Endodermal cell (in vitro differentiated cells): ENCODE measurements at regions not wholly inside any gene's neighbourhood (a gene's known extent, or its start where the extent isn't known, plus 50 kb on each side); places are given as distances from the start of the nearest gene placed in this dataset.
A peak's percentile ranks its signal among the peaks of the same experiment; 100 is the strongest.
"Not testable (repeated sequence)": the region's sequence is repeated elsewhere in the genome, so short reads cannot be mapped to it uniquely, and the experiment has no call there.

Source experiments
- DNase-seq: peaks from one replicate; pipeline ENCODE4 v3.0.0-alpha.2; 2017
- H3K27ac ChIP-seq: 2 replicates; pipeline ENCODE4 v1.5.1; 2013; ENCODE audit warnings: mild to moderate bottlenecking, low read depth, low read length, moderate library complexity
- H3K27me3 ChIP-seq: 2 replicates; pipeline ENCODE4 v1.6.1; 2013; ENCODE audit warnings: mild to moderate bottlenecking, low read length, moderate library complexity; ENCODE audit not compliant: insufficient read depth, control insufficient read depth, poor library complexity, severe bottlenecking
- H3K36me3 ChIP-seq: 2 replicates; pipeline ENCODE4 v1.7.0; 2013; ENCODE audit warnings: mild to moderate bottlenecking, low read length, moderate library complexity; ENCODE audit not compliant: control insufficient read depth, insufficient read depth
- H3K4me1 ChIP-seq: one replicate; pipeline ENCODE4 v1.7.0; 2013; ENCODE audit warnings: low read length; ENCODE audit not compliant: control insufficient read depth, insufficient read depth
- H3K4me3 ChIP-seq: 2 replicates; pipeline ENCODE4 v1.5.1; 2013; ENCODE audit warnings: mild to moderate bottlenecking, low read length, moderate library complexity
- H3K9ac ChIP-seq: 2 replicates; pipeline ENCODE4 v1.6.1; 2013; ENCODE audit warnings: mild to moderate bottlenecking, low read length, moderate library complexity; ENCODE audit not compliant: poor library complexity, severe bottlenecking; ENCODE audit errors: extremely low read depth
- H3K9me3 ChIP-seq: 2 replicates; pipeline ENCODE4 v1.6.1; 2013; ENCODE audit warnings: mild to moderate bottlenecking, low read length, moderate library complexity; ENCODE audit not compliant: control insufficient read depth
- H3K27ac Mint-ChIP-seq: 2 replicates; pipeline ENCODE4 v1.8.0; 2020; ENCODE audit warnings: mixed read lengths
- H3K27me3 Mint-ChIP-seq: 2 replicates; pipeline ENCODE4 v1.8.0; 2021; ENCODE audit warnings: mild to moderate bottlenecking, mixed read lengths; ENCODE audit not compliant: insufficient read depth
- H3K36me3 Mint-ChIP-seq: 2 replicates; pipeline ENCODE4 v1.8.0; 2020; ENCODE audit warnings: low read depth, mixed read lengths
- H3K4me1 Mint-ChIP-seq: 2 replicates; pipeline ENCODE4 v1.8.0; 2020; ENCODE audit warnings: mixed read lengths
- H3K4me3 Mint-ChIP-seq: 2 replicates; pipeline ENCODE4 v1.8.0; 2020; ENCODE audit warnings: mild to moderate bottlenecking, moderate library complexity, mixed read lengths
- H3K9me3 Mint-ChIP-seq: 2 replicates; pipeline ENCODE4 v1.8.0; 2020; ENCODE audit warnings: mild to moderate bottlenecking, mixed read lengths
- WGBS, 2 experiments: methylation state at CpG; one replicate each; pipeline versions ENCODE4 v1.1.5 to v1.1.7; 2013; ENCODE audit warnings: missing lambda C conversion rate in 2 of 2, mixed read lengths in 1 of 2; ENCODE audit not compliant: insufficient coverage in 1 of 2, insufficient read length in 1 of 2; 5-methylcytosine and 5-hydroxymethylcytosine counted together
- TF ChIP-seq, protein P1 (sequence below): fragments of 200-600 bp; sonication (generic); conservative IDR thresholded peaks from 2 replicates; pipeline ENCODE4 v1.5.0; 2021; ENCODE audit warnings: antibody characterized with exemption, mild to moderate bottlenecking

GRCh38 chr5:135738564-135738875 lies 95.9 kb upstream of the SLC25A48 start:
- Mint-ChIP-seq H3K36me3 (no peaks in the 10 kb centered on the region), H3K4me3 (no peak overlapping the region), H3K4me1 (peaks cover 35% of the 10 kb centered on the region), H3K27ac (no peak overlapping the region), H3K27me3 (no peaks in the 10 kb centered on the region), H3K9me3 (peaks cover 8% of the 10 kb centered on the region)
- no peak for DNase-seq
- Histone ChIP-seq H3K36me3 (no peaks in the 10 kb centered on the region), H3K4me3 (no peak overlapping the region), H3K27ac (no peak overlapping the region), H3K27me3 (no peaks in the 10 kb centered on the region), H3K9ac (no peak overlapping the region), H3K4me1 (no peaks in the 10 kb centered on the region), H3K9me3 (peaks cover 8% of the 10 kb centered on the region)
- WGBS, 2 experiments, result 80 to 90% methylated on average over 1 to 5 of the region's 5 CpGs
- TF ChIP-seq, protein P1, sequence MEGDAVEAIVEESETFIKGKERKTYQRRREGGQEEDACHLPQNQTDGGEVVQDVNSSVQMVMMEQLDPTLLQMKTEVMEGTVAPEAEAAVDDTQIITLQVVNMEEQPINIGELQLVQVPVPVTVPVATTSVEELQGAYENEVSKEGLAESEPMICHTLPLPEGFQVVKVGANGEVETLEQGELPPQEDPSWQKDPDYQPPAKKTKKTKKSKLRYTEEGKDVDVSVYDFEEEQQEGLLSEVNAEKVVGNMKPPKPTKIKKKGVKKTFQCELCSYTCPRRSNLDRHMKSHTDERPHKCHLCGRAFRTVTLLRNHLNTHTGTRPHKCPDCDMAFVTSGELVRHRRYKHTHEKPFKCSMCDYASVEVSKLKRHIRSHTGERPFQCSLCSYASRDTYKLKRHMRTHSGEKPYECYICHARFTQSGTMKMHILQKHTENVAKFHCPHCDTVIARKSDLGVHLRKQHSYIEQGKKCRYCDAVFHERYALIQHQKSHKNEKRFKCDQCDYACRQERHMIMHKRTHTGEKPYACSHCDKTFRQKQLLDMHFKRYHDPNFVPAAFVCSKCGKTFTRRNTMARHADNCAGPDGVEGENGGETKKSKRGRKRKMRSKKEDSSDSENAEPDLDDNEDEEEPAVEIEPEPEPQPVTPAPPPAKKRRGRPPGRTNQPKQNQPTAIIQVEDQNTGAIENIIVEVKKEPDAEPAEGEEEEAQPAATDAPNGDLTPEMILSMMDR, result no peak

- H3K27me3 ChIP-seq, result no peaks in the 10 kb centered on the region
- H3K36me3 Mint-ChIP-seq, result no peaks in the 10 kb centered on the region
These were observed 96.5 kb upstream of the SLC25A48 start for GRCh38 chr5:135737701-135738563.

GRCh38 chr5:135736952-135737351 lies 97.5 kb upstream of the SLC25A48 start:
- H3K36me3 ChIP-seq, H3K9me3 ChIP-seq, H3K9me3 Mint-ChIP-seq, H3K36me3 Mint-ChIP-seq, H3K4me1 ChIP-seq, H3K27me3 Mint-ChIP-seq, H3K4me3 Mint-ChIP-seq, H3K27ac ChIP-seq, H3K9ac ChIP-seq, H3K27me3 ChIP-seq, H3K4me3 ChIP-seq: not testable (repeated sequence)
- peak overlapping the region; percentile 89 for H3K27ac Mint-ChIP-seq
- WGBS, 2 experiments, result 62 to 68% methylated on average over 5 to 9 of the region's 9 CpGs
- H3K4me1 Mint-ChIP-seq, result peaks cover 35% of the 10 kb centered on the region
- DNase-seq, result peak; percentile 67

More at GRCh38 chr5:135737701-135738563, 96.5 kb upstream of the SLC25A48 start:
- peaks cover 3% of the 10 kb centered on the region for H3K9me3 Mint-ChIP-seq
- H3K9me3 ChIP-seq, result peaks cover 8% of the 10 kb centered on the region
- no peaks in the 10 kb centered on the region for H3K4me1 ChIP-seq
- no peak overlapping the region for H3K9ac ChIP-seq
- DNase-seq, result peak; percentile 51
- H3K4me1 Mint-ChIP-seq, result peaks cover 35% of the 10 kb centered on the region
- no peak overlapping the region for H3K4me3 Mint-ChIP-seq
- TF ChIP-seq, protein P1, result no peak
- no peaks in the 10 kb centered on the region for H3K27me3 Mint-ChIP-seq
- no peak overlapping the region for H3K27ac Mint-ChIP-seq
- H3K4me3 ChIP-seq, result no peak overlapping the region
- no peaks in the 10 kb centered on the region for H3K36me3 ChIP-seq
- WGBS, 2 experiments, result 94 to 95% methylated on average over 9 to 11 of the region's 11 CpGs
- H3K27ac ChIP-seq, result no peak overlapping the region
